ENCODE measurements at regions not wholly inside any gene's neighbourhood (a gene's known extent, or its start where the extent isn't known, plus 50 kb on each side); places are given as distances from the start of the nearest gene placed in this dataset.

GRCh38 chr4:180164799-180165198, 2078.4 kb upstream of the TENM3 start:
- TF ChIP-seq EZH2 (IDR thresholded peaks at IDR 0.05; ENCODE audit: insufficient read depth, low read length) (no peak), CTCF (IDR thresholded peaks at IDR 0.05; ENCODE audit: insufficient read depth, low read depth, low read length) (no peak)
